GM12878 (cell line): ENCODE measurements at regions not wholly inside any gene's neighbourhood (a gene's known extent, or its start where the extent isn't known, plus 50 kb on each side); places are given as distances from the start of the nearest gene placed in this dataset.

Source experiments
- ATAC-seq: fragments of 200-7000 bp; cut with Tn5 transposase; 3 replicates; pipeline ENCODE4 v1.9.1; 2020; ENCODE audit warnings: mild to moderate bottlenecking, moderate library complexity
- BruUV-seq: library from RNA; stranded (reverse); fragments of 400-500 nt; replicated peaks from 2 replicates; lab custom pipeline; 2021; lab: Mats Ljungman, UMichigan
- CTCF ChIA-PET: fragments of 300-600 bp; sonication (Branson Sonifier 250); formaldehyde crosslinking; extraction: SDS; loops from one replicate; lab custom pipeline; 2021; ENCODE audit warnings: inconsistent platforms; lab: Yijun Ruan, JAX
- POLR2A ChIA-PET: fragments of 350-600 bp; formaldehyde crosslinking; extraction: SDS; loops from one replicate; lab custom pipeline; 2021; ENCODE audit warnings: inconsistent platforms; lab: Charles Lee
- RAD21 ChIA-PET: fragments of 300-600 bp; sonication (Branson Sonifier 250); formaldehyde crosslinking; loops from one replicate; lab custom pipeline; 2023; ENCODE audit warnings: antibody characterized with exemption; ENCODE audit not compliant: unreplicated experiment; lab: Charles Lee
- SMC1A ChIA-PET: fragments of 300-600 bp; sonication (Branson Sonifier 250); formaldehyde crosslinking; loops from one replicate; lab custom pipeline; 2023; ENCODE audit not compliant: unreplicated experiment, uncharacterized antibody; lab: Charles Lee
- DNase-seq: peaks from one replicate; pipeline ENCODE4 v3.0.0-alpha.2; 2011; ENCODE audit warnings: low read depth, low spot score
- FAIRE-seq: peaks from 3 replicates; lab custom pipeline; 2011; peaks lifted over from hg19 to GRCh38; lab: Jason Lieb, UNC
- H2AFZ ChIP-seq: 2 replicates; pipeline ENCODE4 v1.6.0; 2011; ENCODE audit warnings: low read depth, low read length, control low read depth; ENCODE audit not compliant: control insufficient read depth
- H3K27ac ChIP-seq: 2 replicates; pipeline ENCODE4 v1.5.1; 2011; ENCODE audit warnings: control low read depth; ENCODE audit not compliant: control insufficient read depth, insufficient read depth
- H3K27me3 ChIP-seq, 2 experiments: replicated peaks in 1 of 2; 2 replicates each; pipeline versions ENCODE4 v1.6.0 to v1.6.1; 2011; ENCODE audit warnings: low read length in 1 of 2; ENCODE audit not compliant: control insufficient read depth in 2 of 2, insufficient read depth in 2 of 2
- H3K36me3 ChIP-seq, 2 experiments: 2 replicates each; pipeline ENCODE4 v1.5.1; 2011; ENCODE audit warnings: low read length in 1 of 2; ENCODE audit not compliant: control insufficient read depth in 2 of 2, insufficient read depth in 2 of 2
- H3K4me1 ChIP-seq: 2 replicates; pipeline ENCODE4 v1.6.1; 2011; ENCODE audit warnings: mild to moderate bottlenecking, low read length, moderate library complexity, mixed read lengths; ENCODE audit not compliant: control insufficient read depth, insufficient read depth
- H3K4me2 ChIP-seq: 2 replicates; pipeline ENCODE4 v1.6.0; 2011; ENCODE audit warnings: control low read depth; ENCODE audit not compliant: control insufficient read depth, insufficient read depth
- H3K4me3 ChIP-seq: fragments of 200-600 bp; sonication (generic); 2 replicates; pipeline ENCODE4 v1.5.1; 2016
- H3K79me2 ChIP-seq: 2 replicates; pipeline ENCODE4 v1.6.0; 2011; ENCODE audit warnings: low read length; ENCODE audit not compliant: control insufficient read depth, insufficient read depth
- H3K9ac ChIP-seq: 2 replicates; pipeline ENCODE4 v1.8.0; 2011; ENCODE audit warnings: low read length, control low read depth, mixed read lengths; ENCODE audit not compliant: control insufficient read depth, insufficient read depth
- H3K9me3 ChIP-seq: replicated peaks from 3 replicates; pipeline ENCODE4 v1.5.1; 2011; ENCODE audit warnings: mild to moderate bottlenecking, low read length; ENCODE audit not compliant: control insufficient read depth, insufficient read depth
- H4K20me1 ChIP-seq: 2 replicates; pipeline ENCODE4 v1.6.0; 2011; ENCODE audit not compliant: control insufficient read depth, insufficient read depth
- CBX5 ChIP-seq: sonication (generic); IDR thresholded peaks from 2 replicates; pipeline ENCODE4 v1.6.1; 2016; ENCODE audit warnings: low read depth, moderate library complexity, mild to moderate bottlenecking, inconsistent platforms
- CEBPZ ChIP-seq: fragments of 150-350 bp; IDR thresholded peaks from 2 replicates; pipeline ENCODE4 v1.6.1; 2016; ENCODE audit warnings: low read depth, low read length
- MTA3 ChIP-seq: IDR thresholded peaks from 2 replicates; pipeline ENCODE4 v1.6.1; 2012; ENCODE audit warnings: low read length, inconsistent platforms, borderline replicate concordance
- MYC ChIP-seq: IDR thresholded peaks from 2 replicates; pipeline ENCODE4 v1.6.1; 2011; ENCODE audit warnings: mild to moderate bottlenecking, low read length, moderate library complexity, inconsistent platforms; ENCODE audit not compliant: insufficient read depth, insufficient replicate concordance, insufficient read length, severe bottlenecking
- NFXL1 ChIP-seq: fragments of 450-650 bp; IDR thresholded peaks from 2 replicates; pipeline ENCODE4 v1.6.1; 2017; ENCODE audit warnings: antibody characterized with exemption, mild to moderate bottlenecking, borderline replicate concordance
- PAX5 ChIP-seq: IDR thresholded peaks from 2 replicates; pipeline ENCODE4 v1.6.1; 2011; ENCODE audit warnings: low read depth, low read length, borderline replicate concordance
- RAD51 ChIP-seq: fragments of 450-650 bp; IDR thresholded peaks from 2 replicates; pipeline ENCODE4 v1.6.1; 2016; ENCODE audit warnings: moderate library complexity, mild to moderate bottlenecking, inconsistent platforms
- SP1 ChIP-seq: IDR thresholded peaks from one replicate; pipeline ENCODE4 v1.6.1; 2011; ENCODE audit warnings: low read depth, low read length
- SPI1 ChIP-seq: IDR thresholded peaks from 2 replicates; pipeline ENCODE4 v1.6.1; 2011; ENCODE audit warnings: low read depth, mild to moderate bottlenecking, low read length, moderate library complexity, borderline replicate concordance; ENCODE audit not compliant: insufficient read depth
- SREBF1 ChIP-seq: IDR thresholded peaks from 2 replicates; pipeline ENCODE4 v1.6.1; 2012; ENCODE audit warnings: mild to moderate bottlenecking, low read length
- STAT3 ChIP-seq: IDR thresholded peaks from 2 replicates; pipeline ENCODE4 v1.6.1; 2011; ENCODE audit warnings: low read depth, low read length, improper control_type of control experiment
- TARDBP ChIP-seq: IDR thresholded peaks from 2 replicates; pipeline ENCODE4 v1.6.1; 2016; ENCODE audit warnings: borderline replicate concordance
- WGBS: methylation state at CpG from one replicate; pipeline ENCODE4 v1.1.6; 2016; ENCODE audit warnings: low lambda C conversion rate; ENCODE audit not compliant: insufficient replicate concordance, insufficient coverage; ENCODE audit errors: missing lambda C conversion rate; 5-methylcytosine and 5-hydroxymethylcytosine counted together
- in situ Hi-C: fragments of 300-500 bp; cut with MboI; formaldehyde crosslinking; loops from 9 replicates; pipeline ENCODE4 v1.14.3; 2018; ENCODE audit warnings: mixed read lengths
- intact Hi-C: fragments of 100-400 bp; cut with micrococcal nuclease; formaldehyde crosslinking; loops from one replicate; pipeline ENCODE4 v1.14.2; 2022; ENCODE audit not compliant: unreplicated experiment
- TF ChIP-seq, protein P1 (sequence below): IDR thresholded peaks from 2 replicates; pipeline ENCODE4 v1.6.1; 2012; ENCODE audit warnings: low read depth, low read length, improper control_type of control experiment

GRCh38 chrX:125826774-125827451 lies 339.2 kb downstream of the DCAF12L2 start (continued):
- TF ChIP-seq, protein P1, sequence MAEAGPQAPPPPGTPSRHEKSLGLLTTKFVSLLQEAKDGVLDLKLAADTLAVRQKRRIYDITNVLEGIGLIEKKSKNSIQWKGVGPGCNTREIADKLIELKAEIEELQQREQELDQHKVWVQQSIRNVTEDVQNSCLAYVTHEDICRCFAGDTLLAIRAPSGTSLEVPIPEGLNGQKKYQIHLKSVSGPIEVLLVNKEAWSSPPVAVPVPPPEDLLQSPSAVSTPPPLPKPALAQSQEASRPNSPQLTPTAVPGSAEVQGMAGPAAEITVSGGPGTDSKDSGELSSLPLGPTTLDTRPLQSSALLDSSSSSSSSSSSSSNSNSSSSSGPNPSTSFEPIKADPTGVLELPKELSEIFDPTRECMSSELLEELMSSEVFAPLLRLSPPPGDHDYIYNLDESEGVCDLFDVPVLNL: no peak

DNA sequence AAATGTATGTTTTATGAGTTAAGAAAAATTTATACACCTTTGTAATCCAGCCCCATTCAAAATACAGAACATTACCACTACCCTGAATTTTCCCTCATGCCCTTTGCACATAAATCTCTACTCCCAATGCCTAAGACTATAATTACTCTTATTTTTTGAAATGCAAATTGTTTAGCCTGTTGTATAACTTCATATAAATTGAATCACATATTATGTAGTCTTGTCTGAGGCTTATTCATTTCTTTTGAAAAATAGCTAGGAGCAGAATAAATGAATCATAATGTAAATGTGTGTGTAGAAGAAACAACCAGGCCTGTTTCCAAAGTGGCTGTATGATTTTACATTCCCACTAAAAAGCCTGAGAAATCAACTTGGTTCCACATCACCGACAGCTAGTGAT lies 319.8 kb downstream of the DCAF12L2 start:
- H4K20me1 ChIP-seq: no peaks in the 10 kb centered on the region
- no peaks in the 10 kb centered on the region for H3K36me3 ChIP-seq
- H3K27me3 ChIP-seq: no peaks in the 10 kb centered on the region
- 0% methylated on average over 1 of the region's 1 CpG for WGBS
- no peak overlapping the region for H2AFZ ChIP-seq
- POLR2A ChIA-PET: no interaction called here
- no peak overlapping the region for H3K9ac ChIP-seq
- intact Hi-C loops (no loop called here), in situ Hi-C loops (no loop called here)
- CTCF ChIA-PET: interaction anchor here (1.3 kb wide), 1 partner anchor 65 kb away, joined by 5 read pairs; no protein-coding TSS in a partner anchor
- no peaks in the 10 kb centered on the region for H3K9me3 ChIP-seq
- no peak overlapping the region for H3K4me2 ChIP-seq
- ATAC-seq (no peak), DNase-seq (no peak), FAIRE-seq (no peak)
- H3K4me3 ChIP-seq: no peak overlapping the region
- no TSS peak for BruUV-seq
- H3K27ac ChIP-seq: no peak overlapping the region
- no peak for TF ChIP-seq PAX5
- TF ChIP-seq SP1: no peak
- RAD21 ChIA-PET: no interaction called here
- no peaks in the 10 kb centered on the region for H3K79me2 ChIP-seq
- SMC1A ChIA-PET: no interaction called here
- no peaks in the 10 kb centered on the region for H3K4me1 ChIP-seq

DNA sequence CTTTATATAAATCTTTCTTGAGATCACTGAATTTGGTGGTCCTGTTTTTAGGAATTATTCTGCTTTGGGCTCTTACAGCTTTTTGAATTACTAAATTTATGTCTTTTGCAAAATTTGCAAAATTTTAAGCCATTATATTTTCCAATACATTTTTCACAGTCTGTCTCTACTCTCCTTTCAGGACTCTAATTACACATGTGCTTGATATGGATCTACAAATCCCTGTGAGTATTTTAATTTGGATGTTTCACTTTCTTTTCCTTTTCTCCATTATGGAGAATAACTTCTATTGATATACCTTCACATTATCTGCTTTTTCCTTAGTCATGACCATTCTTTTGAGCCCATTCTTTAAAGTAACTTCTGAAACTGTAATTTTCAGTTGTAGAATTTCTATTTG lies 315.4 kb downstream of the DCAF12L2 start:
- Histone ChIP-seq H3K27ac (no peak overlapping the region), H4K20me1 (no peaks in the 10 kb centered on the region), H3K36me3 (no peaks in the 10 kb centered on the region), H3K4me2 (no peak overlapping the region), H3K9me3 (no peaks in the 10 kb centered on the region), H3K27me3 (no peaks in the 10 kb centered on the region), H3K9ac (no peak overlapping the region), H3K4me1 (no peaks in the 10 kb centered on the region), H3K79me2 (no peaks in the 10 kb centered on the region), H3K4me3 (no peak overlapping the region), H2AFZ (no peak overlapping the region)
- ChIA-PET CTCF (no interaction called here), POLR2A (no interaction called here), SMC1A (no interaction called here), RAD21 (no interaction called here)
- in situ Hi-C loops: no loop called here
- no TSS peak for BruUV-seq
- DNase-seq: no peak
- no peak for FAIRE-seq
- no peak for ATAC-seq
- intact Hi-C loops: no loop called here
- TF ChIP-seq TARDBP (no peak), MYC (no peak), CBX5 (no peak), SPI1 (no peak), MTA3 (no peak), RAD51 (no peak), CEBPZ (no peak), SREBF1 (no peak), NFXL1 (no peak), STAT3 (no peak)
